Epithelial cell of proximal tubule (primary cell): ENCODE measurements at regions not wholly inside any gene's neighbourhood (a gene's known extent, or its start where the extent isn't known, plus 50 kb on each side); places are given as distances from the start of the nearest gene placed in this dataset.

ENCODE experiments used
- DNase-seq: peaks from one replicate; pipeline ENCODE4 v3.0.0-alpha.2; 2011; ENCODE audit warnings: low read depth
- H3K4me3 ChIP-seq: 2 replicates; pipeline ENCODE4 v1.5.1; 2011; ENCODE audit warnings: low read depth, mild to moderate bottlenecking, low read length
- CTCF ChIP-seq: conservative IDR thresholded peaks from 2 replicates; pipeline ENCODE4 v1.5.1; 2012; ENCODE audit warnings: low read depth, mild to moderate bottlenecking, low read length

GRCh38 chr19:30319876-30320275 lies 52.3 kb upstream of the ZNF536 start:
- TF ChIP-seq CTCF, result no peak
- no peak overlapping the region for H3K4me3 ChIP-seq
- DNase-seq, result no peak

GRCh38 chr19:30320466-30320865 lies 51.7 kb upstream of the ZNF536 start:
- TF ChIP-seq CTCF, result no peak
- H3K4me3 ChIP-seq, result no peak overlapping the region
- DNase-seq, result no peak

GRCh38 chr19:30320916-30321315 lies 51.3 kb upstream of the ZNF536 start:
- DNase-seq, result no peak
- no peak overlapping the region for H3K4me3 ChIP-seq
- no peak for TF ChIP-seq CTCF
